Upper lobe of right lung (tissue), 1 donor: ENCODE measurements at regions not wholly inside any gene's neighbourhood (a gene's known extent, or its start where the extent isn't known, plus 50 kb on each side); places are given as distances from the start of the nearest gene placed in this dataset.

Experiments used
- ATAC-seq: fragments of 200-7000 bp; cut with Tn5 transposase; one replicate; pipeline ENCODE4 v1.9.1; 2020; ENCODE audit warnings: mild to moderate bottlenecking, moderate library complexity
- DNase-seq: peaks from one replicate; pipeline ENCODE4 v3.0.0-alpha.2; 2020
- H3K27ac ChIP-seq: fragments of 200-600 bp; one replicate; pipeline ENCODE4 v1.8.0; 2022
- H3K27me3 ChIP-seq: fragments of 200-600 bp; one replicate; pipeline ENCODE4 v1.8.0; 2022; ENCODE audit warnings: mild to moderate bottlenecking
- H3K36me3 ChIP-seq: fragments of 200-600 bp; one replicate; pipeline ENCODE4 v1.8.0; 2022
- H3K4me1 ChIP-seq: fragments of 200-600 bp; one replicate; pipeline ENCODE4 v1.8.0; 2022
- H3K4me3 ChIP-seq: fragments of 200-600 bp; one replicate; pipeline ENCODE4 v1.8.0; 2022; ENCODE audit warnings: mild to moderate bottlenecking
- H3K9me3 ChIP-seq: fragments of 200-600 bp; one replicate; pipeline ENCODE4 v1.8.0; 2022
- intact Hi-C: fragments of 100-400 bp; cut with DNase I; formaldehyde crosslinking; loops from one replicate; pipeline ENCODE4 v1.11.0; 2022
- TF ChIP-seq, protein P1 (sequence below): fragments of 200-600 bp; IDR thresholded peaks from one replicate; pipeline ENCODE4 v1.8.0; 2022; ENCODE audit warnings: antibody characterized with exemption
- donor health status: DM: no; HTN: yes; CAD: no; lungs with severe emphysema.

DNA sequence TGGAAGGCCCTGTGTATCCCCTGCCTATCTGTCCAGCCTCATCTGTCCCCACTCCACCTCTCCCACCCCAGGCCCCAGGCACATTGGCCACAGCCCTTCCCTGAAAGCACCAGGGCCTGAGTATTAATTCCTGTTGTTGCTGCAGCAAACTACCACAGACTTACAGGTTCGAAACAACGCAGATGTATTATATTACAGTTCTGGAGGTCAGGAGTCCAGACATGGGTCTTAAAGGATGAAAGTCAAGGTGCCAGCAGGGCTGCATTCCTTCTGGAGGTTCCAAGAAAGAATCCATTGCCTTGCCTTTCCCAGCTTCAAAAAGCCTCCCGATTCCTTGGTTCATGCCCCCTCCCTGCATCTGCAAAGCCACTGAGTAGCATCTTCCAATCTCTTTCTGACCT is 78.7 kb upstream of the LAPTM4A start:
- H3K27me3 ChIP-seq: no peaks in the 10 kb centered on the region
- H3K27ac ChIP-seq: no peak overlapping the region
- H3K9me3 ChIP-seq: no peaks in the 10 kb centered on the region
- no peak overlapping the region for H3K4me3 ChIP-seq
- H3K36me3 ChIP-seq: no peaks in the 10 kb centered on the region
- TF ChIP-seq, protein P1, sequence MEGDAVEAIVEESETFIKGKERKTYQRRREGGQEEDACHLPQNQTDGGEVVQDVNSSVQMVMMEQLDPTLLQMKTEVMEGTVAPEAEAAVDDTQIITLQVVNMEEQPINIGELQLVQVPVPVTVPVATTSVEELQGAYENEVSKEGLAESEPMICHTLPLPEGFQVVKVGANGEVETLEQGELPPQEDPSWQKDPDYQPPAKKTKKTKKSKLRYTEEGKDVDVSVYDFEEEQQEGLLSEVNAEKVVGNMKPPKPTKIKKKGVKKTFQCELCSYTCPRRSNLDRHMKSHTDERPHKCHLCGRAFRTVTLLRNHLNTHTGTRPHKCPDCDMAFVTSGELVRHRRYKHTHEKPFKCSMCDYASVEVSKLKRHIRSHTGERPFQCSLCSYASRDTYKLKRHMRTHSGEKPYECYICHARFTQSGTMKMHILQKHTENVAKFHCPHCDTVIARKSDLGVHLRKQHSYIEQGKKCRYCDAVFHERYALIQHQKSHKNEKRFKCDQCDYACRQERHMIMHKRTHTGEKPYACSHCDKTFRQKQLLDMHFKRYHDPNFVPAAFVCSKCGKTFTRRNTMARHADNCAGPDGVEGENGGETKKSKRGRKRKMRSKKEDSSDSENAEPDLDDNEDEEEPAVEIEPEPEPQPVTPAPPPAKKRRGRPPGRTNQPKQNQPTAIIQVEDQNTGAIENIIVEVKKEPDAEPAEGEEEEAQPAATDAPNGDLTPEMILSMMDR: no peak
- intact Hi-C loops: no loop called here
- no peaks in the 10 kb centered on the region for H3K4me1 ChIP-seq
- ATAC-seq (no peak), DNase-seq (no peak)

DNA sequence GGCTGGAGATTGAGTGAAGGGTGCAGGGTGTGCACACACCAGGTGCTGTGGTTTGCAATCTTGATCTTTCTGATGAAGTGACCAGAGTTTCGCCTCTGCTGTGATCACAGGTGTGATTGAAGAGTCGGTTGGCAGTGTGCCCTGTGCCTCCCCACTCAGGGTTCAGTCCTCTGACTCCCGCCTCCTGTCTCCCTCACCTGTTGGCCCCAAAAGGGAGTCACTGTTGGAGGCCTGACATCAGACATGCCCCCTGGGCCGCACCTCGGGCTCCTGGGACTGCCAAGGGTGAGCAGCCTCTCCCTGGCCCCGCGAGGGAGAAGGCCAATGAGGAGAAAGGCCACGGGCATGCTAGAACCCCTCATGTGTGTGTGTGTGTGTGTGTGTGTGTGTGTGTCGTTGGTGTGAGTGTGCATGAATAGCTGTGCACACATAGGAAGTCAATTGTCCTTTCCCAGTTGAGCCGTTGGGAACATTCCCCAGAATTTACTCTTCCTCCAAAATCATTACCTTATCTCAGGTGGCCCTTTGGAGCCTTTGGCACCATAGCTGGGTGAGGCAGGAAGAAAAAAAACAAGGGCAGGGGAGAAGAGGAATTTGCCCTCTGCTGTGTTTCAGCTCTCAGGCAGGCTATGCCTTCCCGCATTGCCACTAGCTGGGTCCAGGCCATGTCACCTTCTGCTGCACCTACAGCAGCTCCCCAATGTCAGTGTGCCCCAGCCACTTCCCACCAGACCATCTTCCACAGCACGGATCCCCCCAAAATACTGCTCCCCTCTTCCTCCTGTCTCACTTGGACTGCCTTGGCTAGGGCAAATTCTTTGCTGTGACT is 78.1 kb upstream of the LAPTM4A start:
- Histone ChIP-seq H3K36me3 (no peaks in the 10 kb centered on the region), H3K4me1 (no peaks in the 10 kb centered on the region), H3K27me3 (no peaks in the 10 kb centered on the region), H3K4me3 (no peak overlapping the region), H3K9me3 (no peaks in the 10 kb centered on the region), H3K27ac (no peak overlapping the region)
- intact Hi-C loops: no loop called here
- DNase-seq (no peak), ATAC-seq (peak; percentile 11)
- TF ChIP-seq, protein P1: no peak

DNA sequence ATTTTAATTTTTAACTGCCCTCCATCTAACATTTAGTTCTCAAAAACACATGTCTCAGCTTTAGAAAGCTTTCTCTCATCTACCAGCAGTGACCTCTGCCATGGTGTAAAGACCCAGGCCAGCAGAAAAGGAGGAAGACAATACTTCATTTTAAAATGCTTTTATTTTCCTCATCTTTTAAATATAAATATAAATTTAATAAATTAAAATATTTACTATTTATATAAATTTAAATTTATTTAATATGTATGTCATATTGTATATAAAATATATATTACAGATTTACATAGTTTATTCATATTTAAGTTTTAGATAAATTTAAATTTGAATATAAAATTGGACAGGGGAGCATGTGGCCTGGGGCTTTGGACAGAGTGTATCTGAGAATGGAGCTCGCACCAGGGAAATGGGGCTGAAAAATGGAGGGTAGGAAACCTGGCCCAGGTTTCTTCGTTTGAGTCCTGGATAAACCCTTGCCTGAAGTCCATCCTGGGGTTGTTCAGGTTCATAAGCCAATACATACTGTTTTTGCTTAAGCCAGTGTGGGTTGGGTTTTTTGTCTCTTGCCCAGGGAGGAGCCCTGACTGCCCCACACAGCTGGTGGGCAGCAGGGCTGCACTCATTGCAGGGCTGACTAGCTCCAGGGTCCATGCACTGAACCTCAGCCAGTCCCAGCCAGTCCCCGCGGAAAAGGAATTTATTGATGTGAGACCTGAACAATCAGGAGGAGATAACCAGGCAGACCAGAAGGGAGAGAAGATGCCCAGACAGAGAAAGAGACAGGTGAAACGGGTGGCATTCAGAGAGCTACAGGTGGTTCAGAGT is 77.3 kb upstream of the LAPTM4A start:
- no peak for ATAC-seq
- intact Hi-C loops: no loop called here
- H3K36me3 ChIP-seq: no peaks in the 10 kb centered on the region
- TF ChIP-seq, protein P1: no peak
- no peak for DNase-seq
- H3K4me3 ChIP-seq: no peak overlapping the region
- no peaks in the 10 kb centered on the region for H3K4me1 ChIP-seq
- no peak overlapping the region for H3K27ac ChIP-seq
- H3K27me3 ChIP-seq: no peaks in the 10 kb centered on the region
- H3K9me3 ChIP-seq: no peaks in the 10 kb centered on the region

DNA sequence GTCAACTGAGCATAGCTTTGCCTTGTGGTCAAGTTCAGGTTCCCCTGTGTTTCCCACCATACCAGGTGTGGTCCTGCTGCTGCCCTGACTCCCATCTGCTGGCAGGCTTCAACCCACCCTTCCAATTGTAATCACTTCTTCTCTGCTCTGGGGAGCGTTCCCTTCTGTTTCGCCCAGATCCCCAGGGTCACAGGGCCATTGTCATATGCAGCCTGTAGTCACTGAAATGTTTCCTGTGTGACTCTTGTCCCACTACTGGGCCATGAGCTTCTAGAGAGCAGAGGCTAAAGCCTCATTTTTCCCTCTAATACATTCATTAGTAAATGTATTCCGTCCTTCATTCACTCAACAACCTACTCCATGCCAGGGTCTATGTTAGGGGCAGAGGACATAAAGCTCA is 75.0 kb upstream of the LAPTM4A start:
- H3K9me3 ChIP-seq: no peaks in the 10 kb centered on the region
- TF ChIP-seq, protein P1: no peak
- intact Hi-C loops: no loop called here
- no peak for DNase-seq
- H3K27ac ChIP-seq: no peak overlapping the region
- H3K4me3 ChIP-seq: no peak overlapping the region
- no peak for ATAC-seq
- H3K4me1 ChIP-seq: no peaks in the 10 kb centered on the region
- no peaks in the 10 kb centered on the region for H3K36me3 ChIP-seq
- H3K27me3 ChIP-seq: no peaks in the 10 kb centered on the region

DNA sequence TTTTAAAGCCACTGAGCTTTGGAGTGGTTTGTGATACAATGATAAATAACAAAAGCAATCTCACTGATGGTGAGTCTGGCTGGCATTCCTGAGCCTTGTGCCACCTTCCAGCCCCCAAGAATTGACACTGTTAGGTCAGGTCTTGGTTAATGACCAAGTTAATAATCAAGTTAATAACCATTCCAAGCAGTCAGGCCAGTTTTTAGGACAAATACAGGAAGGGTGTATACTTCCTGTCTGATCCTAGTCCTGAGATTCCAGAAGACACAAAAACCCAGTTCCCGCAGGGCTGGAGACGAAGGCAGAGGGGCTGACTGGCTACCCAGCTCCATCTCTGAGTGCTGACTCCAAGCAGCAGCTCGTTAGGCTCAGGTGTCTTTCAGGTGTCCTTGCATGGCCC is 74.6 kb upstream of the LAPTM4A start:
- H3K27ac ChIP-seq: no peak overlapping the region
- intact Hi-C loops: no loop called here
- DNase-seq: no peak
- no peaks in the 10 kb centered on the region for H3K4me1 ChIP-seq
- no peak for ATAC-seq
- H3K4me3 ChIP-seq: no peak overlapping the region
- no peaks in the 10 kb centered on the region for H3K27me3 ChIP-seq
- no peaks in the 10 kb centered on the region for H3K36me3 ChIP-seq
- H3K9me3 ChIP-seq: no peaks in the 10 kb centered on the region
- TF ChIP-seq, protein P1: no peak
